K562 (cell line): ENCODE measurements at regions not wholly inside any gene's neighbourhood (a gene's known extent, or its start where the extent isn't known, plus 50 kb on each side); places are given as distances from the start of the nearest gene placed in this dataset.

ENCODE experiments used
- BRD4 ChIP-seq: fragments of 200-600 bp; sonication (generic); IDR thresholded peaks from 2 replicates; pipeline ENCODE4 v1.6.1; 2017; ENCODE audit warnings: inconsistent platforms
- DPF2 ChIP-seq: fragments of 450-650 bp; IDR thresholded peaks from 2 replicates; pipeline ENCODE4 v1.6.1; 2016
- MBD2 ChIP-seq: sonication (generic); IDR thresholded peaks from 2 replicates; pipeline ENCODE4 v1.6.1; 2016; ENCODE audit warnings: low read depth, borderline replicate concordance
- RAD21 ChIP-seq, 2 experiments: fragments of 250-450 bp in 1 of 2; fragments of 450-650 bp in 1 of 2; sonication (Bioruptor Pico) in 1 of 2; formaldehyde crosslinking in 1 of 2; IDR thresholded peaks in 1 of 2; conservative IDR thresholded peaks in 1 of 2; 2 replicates each; pipeline versions ENCODE4 v1.4.0 to v1.8.0; 2020 to 2022; ENCODE audit warnings: mild to moderate bottlenecking in 2 of 2, moderate library complexity in 1 of 2
- RBM17 ChIP-seq: fragments of 200-400 bp; formaldehyde crosslinking; IDR thresholded peaks from 2 replicates; pipeline ENCODE4 v1.6.1; 2017; ENCODE audit warnings: low read depth, mild to moderate bottlenecking, low read length, borderline replicate concordance
- RHOXF2B ChIP-seq: fragments of 250-450 bp; sonication (Bioruptor Pico); conservative IDR thresholded peaks from 2 replicates; pipeline ENCODE4 v1.5.1; 2021
- RNF219 ChIP-seq: fragments of 250-450 bp; sonication (Bioruptor Pico); IDR thresholded peaks from 2 replicates; pipeline ENCODE4 v1.5.0; 2022; ENCODE audit warnings: mild to moderate bottlenecking
- SIX5 ChIP-seq, 2 experiments: IDR thresholded peaks; 2 replicates each; pipeline ENCODE4 v1.6.1; 2011; ENCODE audit warnings: low read length in 2 of 2, borderline replicate concordance in 1 of 2, low read depth in 1 of 2, mild to moderate bottlenecking in 1 of 2, moderate library complexity in 1 of 2; ENCODE audit not compliant: insufficient read depth in 1 of 2
- TCF3 ChIP-seq: sonication (generic); formaldehyde crosslinking; IDR thresholded peaks from 2 replicates; pipeline ENCODE4 v1.4.0; 2020; ENCODE audit warnings: mild to moderate bottlenecking, missing genetic modification reagents
- TOE1 ChIP-seq, 2 experiments: fragments of 450-650 bp in 1 of 2; sonication (generic) in 1 of 2; formaldehyde crosslinking in 1 of 2; IDR thresholded peaks; 2 replicates each; pipeline versions ENCODE4 v1.7.1 to v1.8.0; 2016 to 2022; ENCODE audit warnings: borderline replicate concordance in 2 of 2, mild to moderate bottlenecking in 2 of 2, antibody characterized with exemption in 1 of 2, inconsistent platforms in 1 of 2, low read depth in 1 of 2, missing genetic modification reagents in 1 of 2, moderate library complexity in 1 of 2
- ZBED1 ChIP-seq: IDR thresholded peaks from 2 replicates; pipeline ENCODE4 v1.6.1; 2014
- ZNF24 ChIP-seq: fragments of 450-650 bp; IDR thresholded peaks from 2 replicates; pipeline ENCODE4 v1.6.1; 2016
- TF ChIP-seq, protein P1 (sequence below), 2 experiments: fragments of 450-650 bp; formaldehyde crosslinking in 1 of 2; IDR thresholded peaks; 2 replicates each; pipeline versions ENCODE4 v1.4.0 to v1.6.1; 2014 to 2020; ENCODE audit warnings: mild to moderate bottlenecking in 2 of 2, borderline replicate concordance in 1 of 2, low read depth in 1 of 2
- TF ChIP-seq, protein P2 (sequence below): sonication (generic); formaldehyde crosslinking; IDR thresholded peaks from 2 replicates; pipeline ENCODE4 v1.8.0; 2022; ENCODE audit warnings: missing genetic modification reagents, mild to moderate bottlenecking, borderline replicate concordance
- TF ChIP-seq, protein P3 (sequence below): sonication (generic); formaldehyde crosslinking; IDR thresholded peaks from 2 replicates; pipeline ENCODE4 v1.8.0; 2022; ENCODE audit warnings: missing genetic modification reagents, mild to moderate bottlenecking, moderate library complexity, borderline replicate concordance

DNA sequence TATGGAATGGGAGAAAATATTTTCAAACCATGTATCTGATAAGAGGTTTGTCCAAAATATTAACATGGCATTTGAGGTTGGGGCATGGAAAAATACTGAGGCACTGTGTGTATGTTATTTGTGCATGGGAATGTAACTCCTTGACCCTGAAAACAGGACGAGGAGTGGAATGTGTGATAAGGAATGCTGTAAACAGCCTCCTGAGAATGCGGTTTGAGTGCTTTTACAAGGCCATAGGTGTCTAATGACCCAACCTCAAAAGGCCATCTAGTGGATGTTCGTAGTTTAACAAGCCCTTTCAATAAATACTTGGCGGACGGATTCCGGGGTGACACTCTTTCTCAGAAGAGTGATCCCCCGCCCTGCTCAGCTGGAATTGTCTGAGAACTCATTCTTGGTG lies 162.9 kb upstream of the USP9X start (continued):
- TF ChIP-seq, protein P1, sequence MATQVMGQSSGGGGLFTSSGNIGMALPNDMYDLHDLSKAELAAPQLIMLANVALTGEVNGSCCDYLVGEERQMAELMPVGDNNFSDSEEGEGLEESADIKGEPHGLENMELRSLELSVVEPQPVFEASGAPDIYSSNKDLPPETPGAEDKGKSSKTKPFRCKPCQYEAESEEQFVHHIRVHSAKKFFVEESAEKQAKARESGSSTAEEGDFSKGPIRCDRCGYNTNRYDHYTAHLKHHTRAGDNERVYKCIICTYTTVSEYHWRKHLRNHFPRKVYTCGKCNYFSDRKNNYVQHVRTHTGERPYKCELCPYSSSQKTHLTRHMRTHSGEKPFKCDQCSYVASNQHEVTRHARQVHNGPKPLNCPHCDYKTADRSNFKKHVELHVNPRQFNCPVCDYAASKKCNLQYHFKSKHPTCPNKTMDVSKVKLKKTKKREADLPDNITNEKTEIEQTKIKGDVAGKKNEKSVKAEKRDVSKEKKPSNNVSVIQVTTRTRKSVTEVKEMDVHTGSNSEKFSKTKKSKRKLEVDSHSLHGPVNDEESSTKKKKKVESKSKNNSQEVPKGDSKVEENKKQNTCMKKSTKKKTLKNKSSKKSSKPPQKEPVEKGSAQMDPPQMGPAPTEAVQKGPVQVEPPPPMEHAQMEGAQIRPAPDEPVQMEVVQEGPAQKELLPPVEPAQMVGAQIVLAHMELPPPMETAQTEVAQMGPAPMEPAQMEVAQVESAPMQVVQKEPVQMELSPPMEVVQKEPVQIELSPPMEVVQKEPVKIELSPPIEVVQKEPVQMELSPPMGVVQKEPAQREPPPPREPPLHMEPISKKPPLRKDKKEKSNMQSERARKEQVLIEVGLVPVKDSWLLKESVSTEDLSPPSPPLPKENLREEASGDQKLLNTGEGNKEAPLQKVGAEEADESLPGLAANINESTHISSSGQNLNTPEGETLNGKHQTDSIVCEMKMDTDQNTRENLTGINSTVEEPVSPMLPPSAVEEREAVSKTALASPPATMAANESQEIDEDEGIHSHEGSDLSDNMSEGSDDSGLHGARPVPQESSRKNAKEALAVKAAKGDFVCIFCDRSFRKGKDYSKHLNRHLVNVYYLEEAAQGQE (IDR thresholded peaks at IDR 0.05; ENCODE audit: borderline replicate concordance) = peak; percentile 13; the same call in 1 of the 2 replicates
- TF ChIP-seq, protein P1 (CRISPR knock-in tag; IDR thresholded peaks at IDR 0.05; ENCODE audit: low read depth) = no peak
- TF ChIP-seq RNF219 (CRISPR knock-in tag) (no peak), TCF3 (CRISPR knock-in tag) (peak; percentile 29; the same call in 1 of the 2 replicates), DPF2 (no peak), RBM17 (no peak), RAD21 (CRISPR knock-in tag; conservative IDR thresholded peaks at IDR 0.05 in 1 of 2, IDR thresholded peaks at IDR 0.05 in 1 of 2) (peak; percentile 12 to 59; a peak in 2 of 4 replicates), MBD2 (no peak), TOE1 (IDR thresholded peaks at IDR 0.05; ENCODE audit: borderline replicate concordance) (no peak), TOE1 (CRISPR knock-in tag; IDR thresholded peaks at IDR 0.05; ENCODE audit: borderline replicate concordance, low read depth) (no peak), ZBED1 (no peak), ZNF24 (no peak), SIX5 (IDR thresholded peaks at IDR 0.05; ENCODE audit: borderline replicate concordance in 1 of 2, insufficient read depth in 1 of 2, low read depth in 1 of 2, low read length in 2 of 2) (no peak), RHOXF2B (CRISPR knock-in tag) (no peak), BRD4 (no peak)
- TF ChIP-seq, protein P2, sequence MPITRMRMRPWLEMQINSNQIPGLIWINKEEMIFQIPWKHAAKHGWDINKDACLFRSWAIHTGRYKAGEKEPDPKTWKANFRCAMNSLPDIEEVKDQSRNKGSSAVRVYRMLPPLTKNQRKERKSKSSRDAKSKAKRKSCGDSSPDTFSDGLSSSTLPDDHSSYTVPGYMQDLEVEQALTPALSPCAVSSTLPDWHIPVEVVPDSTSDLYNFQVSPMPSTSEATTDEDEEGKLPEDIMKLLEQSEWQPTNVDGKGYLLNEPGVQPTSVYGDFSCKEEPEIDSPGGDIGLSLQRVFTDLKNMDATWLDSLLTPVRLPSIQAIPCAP (CRISPR knock-in tag) = no peak
- TF ChIP-seq, protein P3, sequence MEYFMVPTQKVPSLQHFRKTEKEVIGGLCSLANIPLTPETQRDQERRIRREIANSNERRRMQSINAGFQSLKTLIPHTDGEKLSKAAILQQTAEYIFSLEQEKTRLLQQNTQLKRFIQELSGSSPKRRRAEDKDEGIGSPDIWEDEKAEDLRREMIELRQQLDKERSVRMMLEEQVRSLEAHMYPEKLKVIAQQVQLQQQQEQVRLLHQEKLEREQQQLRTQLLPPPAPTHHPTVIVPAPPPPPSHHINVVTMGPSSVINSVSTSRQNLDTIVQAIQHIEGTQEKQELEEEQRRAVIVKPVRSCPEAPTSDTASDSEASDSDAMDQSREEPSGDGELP = no peak
